KMS-11 (cell line): ENCODE measurements at regions not wholly inside any gene's neighbourhood (a gene's known extent, or its start where the extent isn't known, plus 50 kb on each side); places are given as distances from the start of the nearest gene placed in this dataset.

Experiments
- H2AFZ ChIP-seq: fragments of 200-600 bp; sonication (generic); 2 replicates; pipeline ENCODE4 v1.6.1; 2016; ENCODE audit warnings: antibody characterized with exemption, mixed run types, low read depth
- H3K27ac ChIP-seq: fragments of 200-600 bp; sonication (generic); 2 replicates; pipeline ENCODE4 v1.6.1; 2016; ENCODE audit warnings: mild to moderate bottlenecking, mixed run types
- H3K27me3 ChIP-seq: fragments of 200-600 bp; sonication (generic); 2 replicates; pipeline ENCODE4 v1.6.1; 2017; ENCODE audit warnings: mild to moderate bottlenecking, low read depth, mixed run types, moderate library complexity; ENCODE audit not compliant: insufficient read depth
- H3K36me3 ChIP-seq: fragments of 200-600 bp; sonication (generic); 2 replicates; pipeline ENCODE4 v1.6.1; 2017; ENCODE audit warnings: mild to moderate bottlenecking, mixed run types; ENCODE audit not compliant: insufficient read depth
- H3K4me1 ChIP-seq: fragments of 200-600 bp; sonication (generic); 2 replicates; pipeline ENCODE4 v1.6.1; 2016; ENCODE audit warnings: mild to moderate bottlenecking, low read depth, mixed run types; ENCODE audit not compliant: poor library complexity, severe bottlenecking
- H3K4me2 ChIP-seq: fragments of 200-600 bp; sonication (generic); 2 replicates; pipeline ENCODE4 v1.7.0; 2016; ENCODE audit warnings: mild to moderate bottlenecking, mixed run types
- H3K4me3 ChIP-seq: fragments of 200-600 bp; sonication (generic); IDR thresholded peaks from 2 replicates; pipeline ENCODE4 v1.6.1; 2017; ENCODE audit warnings: low read depth, low read length, mixed read lengths; ENCODE audit not compliant: insufficient read depth
- H3K79me2 ChIP-seq: fragments of 200-600 bp; sonication (generic); 2 replicates; pipeline ENCODE4 v1.6.1; 2016; ENCODE audit warnings: low read depth, mixed run types; ENCODE audit not compliant: insufficient read depth
- H3K9ac ChIP-seq: fragments of 200-600 bp; sonication (generic); 2 replicates; pipeline ENCODE4 v1.6.1; 2016; ENCODE audit warnings: mild to moderate bottlenecking, mixed run types
- H4K20me1 ChIP-seq: fragments of 200-600 bp; sonication (generic); 2 replicates; pipeline ENCODE4 v1.6.1; 2016; ENCODE audit warnings: mild to moderate bottlenecking, mixed run types; ENCODE audit not compliant: insufficient read depth
- CTCF ChIP-seq: fragments of 200-600 bp; sonication (generic); conservative IDR thresholded peaks from 2 replicates; pipeline ENCODE4 v1.6.1; 2017; ENCODE audit warnings: low read depth, mild to moderate bottlenecking, antibody characterized with exemption, low read length, moderate library complexity, mixed read lengths

GRCh38 chr13:47114030-47114429, 217.2 kb upstream of the HTR2A start:
- Histone ChIP-seq H3K9ac (no peak overlapping the region), H3K4me2 (no peak overlapping the region), H2AFZ (no peak overlapping the region)

GRCh38 chr13:47112903-47113299, 216.0 kb upstream of the HTR2A start:
- no peaks in the 10 kb centered on the region for H4K20me1 ChIP-seq
- no peaks in the 10 kb centered on the region for H3K79me2 ChIP-seq
- no peaks in the 10 kb centered on the region for H3K27me3 ChIP-seq
- no peak for TF ChIP-seq CTCF
- H3K9ac ChIP-seq: no peak overlapping the region
- H3K36me3 ChIP-seq: no peaks in the 10 kb centered on the region
- no peak overlapping the region for H3K4me2 ChIP-seq
- no peaks in the 10 kb centered on the region for H3K4me1 ChIP-seq
- no peak overlapping the region for H3K4me3 ChIP-seq
- no peak overlapping the region for H3K27ac ChIP-seq
- H2AFZ ChIP-seq: no peak overlapping the region

More at GRCh38 chr13:47114030-47114429, 217.2 kb upstream of the HTR2A start:
- Histone ChIP-seq H3K79me2 (no peaks in the 10 kb centered on the region), H3K4me3 (no peak overlapping the region), H3K4me1 (no peaks in the 10 kb centered on the region), H3K27ac (no peak overlapping the region), H3K27me3 (no peaks in the 10 kb centered on the region), H4K20me1 (no peaks in the 10 kb centered on the region), H3K36me3 (no peaks in the 10 kb centered on the region)
- no peak for TF ChIP-seq CTCF

GRCh38 chr13:47112205-47112902, 215.5 kb upstream of the HTR2A start:
- H3K79me2 ChIP-seq: no peaks in the 10 kb centered on the region
- H3K9ac ChIP-seq: no peak overlapping the region

GRCh38 chr13:47111499-47111898, 214.6 kb upstream of the HTR2A start:
- H3K4me1 ChIP-seq: no peaks in the 10 kb centered on the region

More at GRCh38 chr13:47112205-47112902, 215.5 kb upstream of the HTR2A start:
- Histone ChIP-seq H4K20me1 (no peaks in the 10 kb centered on the region), H3K4me1 (no peaks in the 10 kb centered on the region), H3K27ac (no peak overlapping the region), H3K27me3 (no peaks in the 10 kb centered on the region), H2AFZ (no peak overlapping the region), H3K36me3 (no peaks in the 10 kb centered on the region), H3K4me3 (no peak overlapping the region), H3K4me2 (no peak overlapping the region)
- TF ChIP-seq CTCF: no peak

More at GRCh38 chr13:47111499-47111898, 214.6 kb upstream of the HTR2A start:
- TF ChIP-seq CTCF: no peak
- Histone ChIP-seq H3K4me3 (no peak overlapping the region), H3K9ac (no peak overlapping the region), H3K36me3 (no peaks in the 10 kb centered on the region), H3K4me2 (no peak overlapping the region), H3K79me2 (no peaks in the 10 kb centered on the region), H3K27me3 (no peaks in the 10 kb centered on the region), H4K20me1 (no peaks in the 10 kb centered on the region), H3K27ac (no peak overlapping the region), H2AFZ (no peak overlapping the region)
